Islet precursor cell (in vitro differentiated cells): ENCODE measurements at regions not wholly inside any gene's neighbourhood (a gene's known extent, or its start where the extent isn't known, plus 50 kb on each side); places are given as distances from the start of the nearest gene placed in this dataset.

Source experiments
- DNase-seq: peaks from one replicate; pipeline ENCODE4 v3.0.0-alpha.2; 2018

DNA sequence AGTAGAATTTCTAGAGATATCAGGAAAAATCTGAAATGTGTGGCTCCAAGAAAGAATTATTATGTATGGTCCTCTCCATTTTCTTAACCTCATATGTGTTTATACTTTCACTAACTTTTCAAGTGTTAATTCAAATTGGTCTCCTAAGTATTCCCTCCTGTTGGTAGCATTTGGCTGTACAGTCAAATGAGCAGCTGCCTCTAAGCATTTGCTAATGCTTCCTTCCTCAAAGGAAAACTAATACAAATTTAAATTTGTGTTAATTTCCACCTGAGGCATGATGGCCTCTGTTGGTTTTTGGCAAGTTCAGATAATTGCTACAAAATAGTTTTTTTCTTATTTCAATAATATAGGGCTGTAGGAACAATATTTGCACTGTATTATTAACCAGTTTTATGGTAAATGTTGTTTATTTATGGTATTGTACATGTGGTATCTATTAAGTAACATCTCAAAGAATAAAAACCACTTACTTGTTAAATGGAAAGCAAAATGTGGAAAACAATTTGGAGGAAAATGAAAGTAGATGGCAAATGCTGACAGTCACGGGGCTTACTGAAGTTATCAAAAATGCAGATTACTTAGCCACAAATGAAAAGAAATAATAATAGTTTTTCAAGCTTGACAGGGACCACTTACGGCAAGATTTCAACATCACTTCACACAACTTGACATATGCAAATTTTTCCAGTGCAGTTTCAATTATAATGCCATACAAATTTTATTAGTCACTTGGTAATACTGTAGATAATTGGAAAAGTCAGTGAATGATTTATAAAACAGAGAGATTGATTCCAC lies 299.3 kb upstream of the MEOX2 start:
- no peak for DNase-seq

DNA sequence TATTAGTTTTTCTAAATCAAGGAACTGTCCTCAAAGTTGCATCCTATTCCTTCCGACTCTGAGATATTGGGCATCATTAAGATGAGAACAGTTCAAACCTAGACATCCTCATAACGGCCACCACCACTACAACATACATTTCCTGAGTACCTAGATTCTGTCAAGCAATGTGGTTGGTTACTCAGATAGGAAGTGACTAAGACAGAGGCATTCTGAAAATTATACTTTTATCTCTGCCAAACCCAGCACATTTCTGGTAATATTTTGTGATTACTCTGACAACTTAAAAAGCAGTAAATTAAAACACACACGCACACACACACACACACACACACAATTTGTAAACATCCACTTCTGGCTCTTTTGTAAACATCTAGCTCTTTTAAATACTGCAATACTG lies 291.2 kb upstream of the MEOX2 start:
- no peak for DNase-seq

DNA sequence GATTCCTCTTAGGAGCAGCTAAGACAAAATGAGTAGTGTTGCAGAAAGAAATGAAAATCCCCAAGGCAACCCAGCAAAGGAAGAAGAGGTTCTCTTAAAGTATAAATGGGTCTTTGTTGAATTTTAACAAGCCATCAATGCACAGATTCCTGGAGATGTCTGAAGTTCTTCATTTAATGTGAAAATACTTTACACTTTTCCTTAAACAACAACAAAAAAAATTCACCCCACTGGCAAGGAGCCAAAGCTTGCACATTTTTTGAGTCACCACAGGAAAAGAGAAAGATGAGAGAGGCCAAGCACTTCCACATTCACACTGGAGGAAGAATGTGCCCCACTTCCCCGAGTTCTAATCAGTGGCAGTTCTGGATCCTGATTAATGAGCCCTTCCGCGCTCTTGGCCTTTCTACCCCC lies 286.4 kb upstream of the MEOX2 start:
- no peak for DNase-seq

DNA sequence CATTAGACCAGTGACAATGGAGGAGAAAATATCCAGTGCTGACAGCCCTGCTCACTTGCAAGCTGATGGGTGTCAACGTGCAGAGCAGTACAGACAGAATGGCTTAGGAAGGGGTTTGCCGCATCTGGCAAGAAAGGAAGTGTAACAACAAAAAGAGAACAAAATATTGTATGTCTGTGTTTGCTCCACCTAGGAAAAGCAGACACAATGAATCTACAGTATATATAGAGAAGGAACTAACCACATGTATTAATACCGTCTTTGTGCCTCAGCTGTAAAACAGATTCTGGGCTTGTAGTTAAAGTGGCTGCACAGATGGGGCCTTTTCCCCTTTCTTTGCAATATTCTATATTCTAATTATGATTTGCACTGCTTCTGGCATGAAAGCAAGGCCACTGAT lies 281.1 kb upstream of the MEOX2 start:
- DNase-seq = no peak

DNA sequence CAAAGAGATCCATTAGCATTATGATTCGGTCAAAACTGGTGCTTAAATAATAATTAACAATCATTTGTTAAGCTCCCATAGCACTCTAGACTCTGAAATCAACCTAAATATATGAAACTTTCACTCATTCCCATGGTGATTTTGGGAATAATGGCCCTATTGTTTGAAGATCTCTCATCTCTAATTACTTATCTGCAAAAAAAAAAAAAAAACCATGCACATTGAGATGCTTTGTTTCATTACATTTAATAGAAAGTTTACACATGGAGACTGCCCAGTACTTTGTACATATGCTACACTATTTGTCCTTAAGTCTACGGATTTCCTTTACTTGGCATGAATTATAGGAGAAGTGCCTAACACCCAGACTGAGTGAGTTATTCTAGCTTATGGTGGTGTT lies 280.6 kb upstream of the MEOX2 start:
- no peak for DNase-seq

DNA sequence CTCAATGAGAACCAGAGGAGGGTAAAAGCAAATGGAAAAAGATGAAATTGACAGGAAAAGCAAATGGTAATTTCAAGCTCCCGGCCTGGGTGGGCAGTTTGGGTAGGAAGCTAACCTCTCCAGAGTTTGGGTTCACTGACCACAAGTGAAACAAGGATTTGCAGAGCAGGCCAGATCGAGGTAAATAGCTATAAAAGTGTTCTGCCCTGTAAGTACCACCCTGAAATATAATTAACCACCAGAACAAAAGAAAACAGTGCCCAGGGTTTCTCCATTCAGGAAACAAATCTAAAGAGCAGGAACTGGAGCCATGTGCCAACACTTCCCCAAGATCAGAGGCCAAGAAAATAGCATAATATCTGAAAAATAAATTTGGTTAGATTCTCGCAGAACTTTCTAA lies 276.7 kb upstream of the MEOX2 start:
- DNase-seq = no peak

DNA sequence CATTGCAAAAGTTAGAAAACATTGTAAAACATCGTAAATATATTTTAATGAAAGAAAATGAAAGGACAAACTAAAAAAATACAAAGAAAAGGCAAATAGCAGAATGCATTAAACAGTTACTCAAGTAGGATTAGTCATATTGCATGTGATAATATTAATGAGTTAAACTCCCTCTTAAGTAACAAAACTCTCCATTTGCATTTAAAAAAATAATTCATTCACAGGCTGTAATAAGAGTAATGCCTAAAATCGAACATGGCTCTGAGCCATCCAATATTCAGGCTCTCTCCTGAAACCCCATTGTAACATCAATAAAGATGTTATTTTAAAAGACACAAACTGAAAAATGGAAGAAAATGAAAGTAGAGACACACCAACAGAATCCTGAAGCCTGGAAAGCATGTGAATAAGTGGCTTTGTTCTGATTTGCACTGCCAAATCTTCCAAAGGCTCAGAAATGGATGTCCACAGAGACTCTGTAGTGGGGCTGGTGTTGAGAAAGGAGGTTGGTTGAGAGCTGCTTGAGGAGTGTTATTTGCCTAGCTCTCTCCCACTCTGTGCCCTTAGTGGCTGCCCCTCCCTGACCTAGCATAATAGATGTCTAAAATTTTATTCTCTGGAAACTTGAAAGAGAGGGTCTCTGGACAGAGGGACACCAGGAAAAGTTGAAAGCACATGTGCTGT lies 268.3 kb upstream of the MEOX2 start:
- no peak for DNase-seq

DNA sequence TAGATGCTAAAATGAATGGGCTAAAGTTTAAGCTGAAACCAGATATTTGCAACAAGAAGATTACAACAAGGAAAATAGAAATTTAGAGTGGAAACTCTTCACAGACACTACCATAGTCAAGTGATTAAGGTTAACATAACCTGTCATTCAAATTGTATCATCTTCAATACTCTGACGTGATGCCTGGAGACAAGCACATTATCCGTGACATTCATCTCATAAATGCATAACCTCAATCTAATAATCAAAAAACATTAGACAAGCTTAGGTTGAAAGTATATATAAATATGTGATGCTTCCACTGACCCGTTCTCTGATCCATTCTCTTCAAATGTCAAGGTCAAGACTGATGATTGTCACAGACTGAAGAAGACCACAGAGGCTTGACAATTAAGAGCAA lies 263.8 kb upstream of the MEOX2 start:
- no peak for DNase-seq

DNA sequence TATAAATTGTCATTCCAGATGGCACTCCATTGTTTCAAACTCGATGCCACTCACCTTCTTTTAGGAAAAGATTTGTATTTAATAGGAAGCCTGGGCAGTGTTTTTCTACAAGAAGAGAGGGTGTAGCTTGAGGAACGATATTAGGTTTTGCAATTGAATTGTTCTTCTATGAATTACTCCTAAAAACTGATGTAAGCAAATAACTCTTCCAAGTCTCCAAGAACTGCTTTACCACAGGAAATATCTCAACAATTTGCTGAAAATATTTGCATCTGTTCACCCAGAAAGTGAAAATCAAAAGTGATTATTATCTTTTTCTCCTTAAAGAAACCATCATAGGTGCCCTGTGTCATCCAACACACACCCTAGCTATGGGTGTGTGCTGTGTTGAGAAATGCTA lies 261.3 kb upstream of the MEOX2 start:
- no peak for DNase-seq

DNA sequence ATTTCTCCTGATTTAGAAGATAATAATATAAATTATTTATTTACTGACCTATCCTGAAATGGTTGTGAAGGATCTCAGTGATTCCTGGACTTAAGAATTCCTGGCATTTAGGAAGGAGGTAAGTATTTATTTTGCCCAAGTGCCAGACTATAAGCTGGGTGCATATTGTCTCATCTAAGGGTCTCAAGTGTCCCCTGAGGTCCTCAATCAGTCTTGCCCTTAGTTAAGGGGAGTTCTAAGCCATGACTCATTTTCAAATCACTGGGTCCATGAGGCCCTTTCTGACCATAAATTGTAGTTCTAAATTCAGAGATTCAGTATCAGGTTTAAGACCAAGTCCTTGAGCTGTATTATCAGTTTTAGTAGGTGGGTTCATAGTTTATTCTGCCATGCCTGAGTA lies 251.6 kb upstream of the MEOX2 start:
- DNase-seq = no peak

DNA sequence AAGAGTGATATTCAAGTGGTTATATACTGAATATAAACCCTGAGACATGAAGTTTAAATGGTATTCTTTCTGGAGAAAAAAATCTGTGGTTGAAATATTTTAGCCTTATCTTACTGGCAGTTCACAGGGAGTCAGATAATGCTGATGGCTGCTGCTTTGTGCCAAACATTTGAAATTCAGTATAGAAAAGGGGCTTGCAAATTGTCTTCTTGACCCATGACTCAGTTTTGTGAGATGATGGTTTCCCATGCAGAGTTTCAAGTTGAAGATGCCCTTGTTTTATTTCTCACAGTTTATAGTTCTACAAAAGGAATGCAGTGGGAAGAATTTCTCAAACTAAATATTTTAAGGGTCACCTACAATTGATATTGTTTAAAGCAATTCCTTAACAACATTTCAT lies 251.1 kb upstream of the MEOX2 start:
- DNase-seq = no peak

DNA sequence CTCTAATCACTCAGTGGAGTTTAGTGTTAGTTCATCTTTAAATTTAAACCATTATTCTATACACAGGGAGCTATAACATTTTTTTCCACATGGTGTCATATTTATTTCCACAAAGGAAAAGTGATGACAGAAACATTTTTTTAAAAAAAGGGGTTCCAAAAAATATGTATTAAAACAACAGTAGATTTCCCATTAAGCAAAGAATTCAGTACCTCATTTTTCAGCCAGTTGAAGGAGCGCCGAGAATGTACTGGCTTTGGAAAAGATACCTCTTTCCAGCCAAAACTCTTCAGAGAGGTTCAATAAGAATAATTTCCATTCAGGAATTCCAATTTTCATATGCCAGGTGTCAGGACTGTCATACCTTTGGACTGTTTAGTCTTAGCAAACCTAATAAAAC lies 250.5 kb upstream of the MEOX2 start:
- DNase-seq = no peak

DNA sequence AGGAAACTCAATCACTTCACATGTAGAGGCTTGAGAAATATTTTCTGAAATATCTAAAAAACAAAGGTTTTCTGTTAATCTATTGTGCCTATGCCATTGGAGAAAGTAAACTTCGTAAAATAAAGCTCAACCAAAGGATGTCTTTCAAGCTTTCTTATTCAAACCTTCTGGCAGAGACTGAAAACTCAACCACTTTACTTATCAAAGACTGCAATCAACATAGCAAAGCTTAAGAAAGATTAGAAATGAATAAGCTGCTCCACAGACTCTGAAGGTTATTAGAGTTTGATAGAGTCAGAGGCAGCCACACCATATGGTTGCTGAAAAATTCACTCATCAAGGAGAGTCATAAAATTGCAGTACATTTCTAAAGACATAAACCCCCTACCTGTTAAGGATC lies 245.8 kb upstream of the MEOX2 start:
- DNase-seq = no peak

DNA sequence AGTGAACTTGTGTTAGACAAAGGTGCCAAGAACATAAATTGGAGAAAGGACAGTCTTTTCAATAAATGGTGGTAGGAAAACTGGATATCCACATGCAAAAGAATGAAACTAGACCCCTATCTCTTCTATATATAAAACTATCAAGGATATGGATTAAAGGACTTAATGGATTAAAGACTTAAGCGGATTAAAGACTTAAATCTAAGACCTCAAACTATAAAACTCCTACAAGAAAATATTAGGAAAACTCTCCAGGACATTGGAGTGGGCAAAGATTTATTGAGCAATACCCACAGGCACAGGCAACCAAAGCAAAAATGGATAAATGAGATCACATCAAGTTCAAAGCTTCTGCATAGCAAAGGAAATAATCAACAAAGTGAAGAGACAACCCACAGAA lies 242.9 kb upstream of the MEOX2 start:
- no peak for DNase-seq

DNA sequence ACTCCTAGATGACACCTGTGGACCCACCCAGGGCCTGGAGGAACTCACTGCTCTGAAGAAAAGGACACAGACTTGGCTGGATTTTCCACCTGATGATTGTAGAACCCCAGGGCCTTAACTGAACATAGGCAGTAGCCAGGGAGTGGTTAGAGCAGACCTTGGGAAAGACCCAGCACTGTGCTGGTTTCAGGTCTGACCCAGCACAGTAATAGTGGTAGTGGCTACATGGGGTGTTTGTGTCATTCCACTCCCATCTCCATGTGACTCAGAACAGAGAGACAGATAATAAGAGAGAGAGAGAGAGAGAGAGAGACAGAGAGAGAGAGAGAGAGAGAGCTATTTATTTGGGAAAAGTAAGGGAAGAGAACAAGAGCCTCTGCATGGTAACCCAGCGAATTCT lies 239.1 kb upstream of the MEOX2 start:
- DNase-seq = no peak

DNA sequence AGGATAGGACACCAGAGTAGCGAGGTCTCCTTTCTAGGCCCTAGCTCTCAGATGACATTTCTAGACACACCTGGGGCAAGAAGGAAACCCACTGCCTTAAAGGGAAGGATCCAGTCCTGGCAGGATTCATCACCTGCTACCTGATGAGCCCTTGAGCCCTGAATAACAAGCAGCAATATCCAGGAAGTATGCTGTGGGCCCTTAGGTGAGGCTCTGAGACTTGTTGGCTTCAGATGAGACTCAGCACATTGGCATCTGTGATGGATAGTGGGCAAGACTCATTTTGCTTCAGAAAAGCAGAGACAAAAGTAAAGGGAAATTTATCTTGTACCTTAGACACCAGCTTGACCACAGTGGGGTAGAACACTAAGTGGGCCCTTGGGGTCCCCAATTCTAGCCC lies 238.4 kb upstream of the MEOX2 start:
- no peak for DNase-seq

DNA sequence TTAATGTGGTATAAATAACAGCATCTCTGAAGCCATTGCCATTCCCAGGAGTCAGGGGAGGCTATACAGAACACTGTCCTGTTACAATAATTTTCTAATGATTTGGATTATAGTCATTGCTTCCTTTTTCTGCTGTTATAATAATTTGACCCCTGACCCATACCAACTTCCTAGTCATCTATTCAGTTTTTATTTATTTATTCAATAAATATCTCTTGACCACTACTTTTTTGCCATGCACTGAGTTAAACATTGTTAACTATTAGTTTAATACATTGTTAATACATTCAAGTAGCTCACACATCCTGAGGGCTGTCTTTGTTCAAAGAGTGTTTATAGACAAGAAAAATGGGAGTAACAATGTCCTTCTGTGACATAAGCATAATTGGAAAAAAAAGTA lies 235.5 kb upstream of the MEOX2 start:
- DNase-seq = no peak

DNA sequence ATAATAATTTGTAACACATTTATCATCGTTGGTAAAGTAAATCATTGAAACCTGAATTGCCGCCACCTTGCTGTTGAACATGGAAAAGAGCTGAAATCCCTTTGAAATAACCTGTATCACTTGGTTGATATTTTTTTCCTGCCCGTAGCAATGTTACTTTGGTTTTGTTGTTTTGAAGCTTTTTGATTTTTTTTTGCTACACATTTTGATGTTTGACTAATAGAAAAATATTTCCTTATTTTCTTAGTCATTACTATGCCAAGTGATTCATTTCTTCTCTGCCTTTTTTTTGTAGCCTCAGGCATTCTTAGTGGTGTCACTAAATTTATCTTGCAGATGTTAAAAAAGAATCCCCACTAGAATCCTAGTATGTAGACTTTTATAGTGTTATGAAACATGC lies 235.1 kb upstream of the MEOX2 start:
- DNase-seq = no peak

DNA sequence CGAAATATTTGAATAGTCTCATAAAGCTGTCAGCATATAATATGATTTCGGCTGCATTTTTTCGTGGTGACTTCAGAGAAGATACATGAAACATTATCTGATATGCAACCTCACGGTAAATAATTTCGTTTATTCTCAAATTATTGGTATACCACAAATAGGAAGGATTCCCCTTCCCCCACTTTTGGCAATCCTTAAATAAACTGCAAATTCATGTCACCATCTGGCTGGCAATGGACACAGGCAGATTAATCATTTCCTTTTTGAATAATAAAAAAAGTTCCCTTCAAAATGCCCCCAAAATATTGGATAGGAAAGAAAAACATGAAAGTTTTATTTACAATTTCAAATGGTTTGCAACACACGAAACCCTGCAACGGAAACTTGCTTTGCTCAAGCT lies 234.5 kb upstream of the MEOX2 start:
- DNase-seq = no peak

DNA sequence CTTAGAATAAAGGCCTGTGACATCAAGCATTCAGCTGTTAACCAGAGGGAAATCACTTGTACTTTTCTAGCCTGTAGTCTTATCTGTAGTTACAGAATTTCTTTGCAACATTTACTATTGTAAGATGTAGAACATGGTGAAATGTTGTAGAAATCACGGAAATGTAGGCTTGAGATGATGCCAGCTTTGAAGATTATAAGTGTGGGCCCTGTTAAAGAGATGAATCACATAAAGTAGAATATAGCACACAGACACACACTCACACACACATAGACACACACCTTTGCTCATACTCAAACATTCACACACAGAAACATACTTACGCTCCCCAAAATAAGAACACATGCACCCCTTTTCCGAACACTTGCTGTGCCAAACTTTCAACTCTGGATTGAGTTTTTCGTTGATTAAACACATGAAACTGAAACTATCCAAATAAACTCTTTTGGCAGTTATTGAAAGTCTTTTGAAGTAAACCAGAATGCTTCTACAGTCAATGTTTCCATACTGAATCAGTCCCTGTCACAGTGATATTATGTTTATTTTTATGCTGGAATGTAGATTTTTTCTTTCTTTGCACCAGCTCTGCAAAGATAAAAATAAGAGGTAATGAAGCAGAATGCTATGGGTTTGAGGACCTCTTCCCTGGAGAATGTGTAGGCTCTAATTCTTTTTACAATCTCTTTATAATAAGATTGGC lies 230.3 kb upstream of the MEOX2 start:
- DNase-seq = no peak

DNA sequence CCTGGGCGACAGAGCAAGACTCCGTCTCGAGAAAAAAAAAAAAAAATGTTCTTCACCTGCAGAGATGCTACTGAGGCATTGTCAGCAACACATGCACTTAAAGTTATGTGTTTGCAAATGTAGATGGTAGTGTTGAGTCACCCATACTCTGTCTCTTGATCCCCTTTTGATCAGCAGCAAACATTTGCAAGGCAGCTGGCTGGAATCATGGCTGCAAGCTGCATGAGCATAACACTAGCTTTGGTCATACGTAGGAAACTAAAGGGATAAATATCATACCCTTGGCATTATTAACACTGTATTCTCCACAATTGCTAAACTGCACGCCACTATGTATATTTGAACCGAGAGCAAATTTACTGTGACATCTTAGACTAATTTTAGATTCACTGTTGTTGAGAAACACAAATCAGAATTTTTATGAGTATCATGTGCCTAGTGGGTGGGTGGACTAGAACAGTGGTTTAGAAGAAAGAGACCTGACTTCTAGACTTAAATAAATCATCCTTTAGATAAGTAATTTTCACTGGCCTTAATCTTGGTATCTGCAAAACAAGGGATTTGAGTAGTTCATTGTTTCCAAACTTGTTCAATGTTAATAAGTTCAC lies 229.3 kb upstream of the MEOX2 start:
- DNase-seq = no peak

DNA sequence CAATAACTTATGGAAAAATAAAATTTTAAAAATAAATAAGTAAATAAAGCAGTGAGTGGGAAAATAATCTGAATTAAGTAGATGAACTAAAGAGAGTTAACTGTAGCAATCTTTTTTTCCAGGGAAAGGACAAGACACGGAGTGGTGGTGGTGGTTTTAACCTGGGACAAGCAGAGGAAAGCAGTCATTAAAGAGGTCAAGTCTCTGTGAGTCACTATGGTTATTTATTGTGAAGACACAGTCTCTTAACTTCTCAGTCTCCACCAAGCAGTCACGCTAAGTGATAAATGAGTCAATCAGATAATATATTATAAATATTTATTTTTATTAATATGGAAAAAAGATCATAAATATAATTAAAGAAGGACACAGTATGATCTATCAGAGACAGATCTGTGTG lies 228.1 kb upstream of the MEOX2 start:
- no peak for DNase-seq

DNA sequence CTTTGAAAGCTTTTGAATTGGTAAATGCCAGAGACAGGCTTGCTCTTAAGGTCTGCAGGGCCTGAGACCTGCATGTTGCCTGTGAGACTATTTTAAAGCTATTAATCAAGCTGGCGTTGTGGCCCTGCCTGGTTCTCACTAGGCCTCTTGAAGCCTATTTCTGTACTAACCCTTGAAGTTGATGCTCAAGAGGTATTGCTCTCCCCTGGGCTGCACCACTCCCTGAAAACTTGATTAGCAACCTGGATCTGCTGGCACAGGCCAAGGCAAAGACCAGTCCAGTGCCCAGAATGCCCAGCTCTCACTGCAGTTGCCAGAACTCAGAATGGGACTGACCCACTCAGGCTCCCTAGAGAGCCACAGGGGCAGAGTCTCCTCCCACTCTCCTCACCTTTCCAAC lies 220.0 kb upstream of the MEOX2 start:
- no peak for DNase-seq
